Fibroblast of pulmonary artery (primary cell): ENCODE measurements at regions not wholly inside any gene's neighbourhood (a gene's known extent, or its start where the extent isn't known, plus 50 kb on each side); places are given as distances from the start of the nearest gene placed in this dataset.

Experiments
- DNase-seq: peaks from one replicate; pipeline ENCODE4 v3.0.0-alpha.2; 2010; ENCODE audit warnings: low read depth
- H3K4me3 ChIP-seq: replicated peaks from 2 replicates; pipeline ENCODE4 v1.5.1; 2011; ENCODE audit warnings: low read depth, mild to moderate bottlenecking, control low read depth, low read length, moderate library complexity
- TF ChIP-seq, protein P1 (sequence below): IDR thresholded peaks from 2 replicates; pipeline ENCODE4 v1.5.1; 2011; ENCODE audit warnings: mild to moderate bottlenecking, control low read depth, low read length, inconsistent platforms; ENCODE audit errors: missing control alignments

DNA sequence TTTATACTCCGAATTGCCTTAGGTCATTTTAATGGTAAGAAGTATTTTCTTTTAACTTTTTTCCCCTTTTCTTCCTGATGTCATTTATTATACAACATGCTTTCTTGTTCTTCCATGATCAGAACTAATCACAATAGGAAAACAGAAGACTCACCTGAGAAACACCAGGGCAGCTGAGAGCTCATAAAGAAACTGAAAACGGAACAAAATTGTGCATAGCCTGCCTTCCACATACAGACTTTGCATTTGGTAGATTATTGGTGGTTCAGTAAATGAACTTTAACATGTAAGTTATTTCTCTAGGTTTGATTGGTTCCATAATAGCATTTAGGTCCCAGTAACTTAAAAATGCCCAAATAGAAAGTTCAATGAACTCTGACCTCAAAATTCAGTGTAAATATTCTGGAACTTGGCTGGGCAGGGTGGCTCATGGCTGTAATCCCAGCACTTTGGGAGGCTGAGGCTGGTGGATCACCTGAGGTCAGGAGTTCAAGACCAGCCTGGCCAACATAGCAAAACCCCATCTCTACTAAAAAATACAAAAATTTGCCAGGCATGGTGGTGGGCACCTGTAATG lies 161.1 kb upstream of the DTNBP1 start:
- TF ChIP-seq, protein P1, sequence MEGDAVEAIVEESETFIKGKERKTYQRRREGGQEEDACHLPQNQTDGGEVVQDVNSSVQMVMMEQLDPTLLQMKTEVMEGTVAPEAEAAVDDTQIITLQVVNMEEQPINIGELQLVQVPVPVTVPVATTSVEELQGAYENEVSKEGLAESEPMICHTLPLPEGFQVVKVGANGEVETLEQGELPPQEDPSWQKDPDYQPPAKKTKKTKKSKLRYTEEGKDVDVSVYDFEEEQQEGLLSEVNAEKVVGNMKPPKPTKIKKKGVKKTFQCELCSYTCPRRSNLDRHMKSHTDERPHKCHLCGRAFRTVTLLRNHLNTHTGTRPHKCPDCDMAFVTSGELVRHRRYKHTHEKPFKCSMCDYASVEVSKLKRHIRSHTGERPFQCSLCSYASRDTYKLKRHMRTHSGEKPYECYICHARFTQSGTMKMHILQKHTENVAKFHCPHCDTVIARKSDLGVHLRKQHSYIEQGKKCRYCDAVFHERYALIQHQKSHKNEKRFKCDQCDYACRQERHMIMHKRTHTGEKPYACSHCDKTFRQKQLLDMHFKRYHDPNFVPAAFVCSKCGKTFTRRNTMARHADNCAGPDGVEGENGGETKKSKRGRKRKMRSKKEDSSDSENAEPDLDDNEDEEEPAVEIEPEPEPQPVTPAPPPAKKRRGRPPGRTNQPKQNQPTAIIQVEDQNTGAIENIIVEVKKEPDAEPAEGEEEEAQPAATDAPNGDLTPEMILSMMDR: no peak
- DNase-seq: no peak
- H3K4me3 ChIP-seq: no peak overlapping the region

DNA sequence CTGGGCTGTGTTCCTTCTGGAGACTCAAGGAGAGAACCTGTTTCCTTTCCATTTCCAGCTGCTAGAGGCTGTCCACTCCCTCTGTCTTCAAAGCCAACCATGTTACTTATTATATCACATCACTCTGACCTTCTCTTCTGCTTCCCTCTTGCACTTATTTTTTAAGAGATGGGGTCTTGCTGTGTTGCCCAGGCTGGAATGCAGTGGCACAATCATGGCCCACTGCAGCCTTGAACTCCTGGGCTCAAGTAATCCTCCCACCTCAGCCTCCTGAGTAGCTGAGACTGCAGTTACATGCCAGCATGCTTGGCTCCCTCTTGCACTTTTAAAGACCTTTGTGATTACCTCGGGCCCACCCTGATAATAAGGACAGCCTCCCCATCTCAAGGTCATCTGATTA lies 160.0 kb upstream of the DTNBP1 start:
- DNase-seq: no peak
- H3K4me3 ChIP-seq: no peak overlapping the region
- TF ChIP-seq, protein P1: no peak

DNA sequence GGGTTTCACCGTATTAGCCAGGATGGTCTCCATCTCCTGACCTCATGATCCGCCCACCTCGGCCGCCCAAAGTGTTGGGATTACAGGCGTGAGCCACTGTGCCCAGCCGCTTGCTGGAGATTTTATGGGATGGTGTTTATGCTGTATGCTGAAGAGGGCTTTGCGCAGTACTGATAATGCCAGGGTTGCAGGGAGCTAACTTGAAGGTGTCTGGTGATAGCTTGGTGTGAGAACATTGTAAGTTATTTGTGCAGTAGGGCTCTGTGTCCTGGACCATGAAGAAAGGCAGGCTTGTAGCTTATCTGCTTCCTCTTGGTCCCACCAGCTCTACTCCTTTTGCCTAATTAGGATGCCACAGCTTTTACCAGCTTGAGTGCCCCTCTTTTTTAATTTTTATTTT lies 157.0 kb upstream of the DTNBP1 start:
- no peak overlapping the region for H3K4me3 ChIP-seq
- TF ChIP-seq, protein P1: no peak
- DNase-seq: no peak

DNA sequence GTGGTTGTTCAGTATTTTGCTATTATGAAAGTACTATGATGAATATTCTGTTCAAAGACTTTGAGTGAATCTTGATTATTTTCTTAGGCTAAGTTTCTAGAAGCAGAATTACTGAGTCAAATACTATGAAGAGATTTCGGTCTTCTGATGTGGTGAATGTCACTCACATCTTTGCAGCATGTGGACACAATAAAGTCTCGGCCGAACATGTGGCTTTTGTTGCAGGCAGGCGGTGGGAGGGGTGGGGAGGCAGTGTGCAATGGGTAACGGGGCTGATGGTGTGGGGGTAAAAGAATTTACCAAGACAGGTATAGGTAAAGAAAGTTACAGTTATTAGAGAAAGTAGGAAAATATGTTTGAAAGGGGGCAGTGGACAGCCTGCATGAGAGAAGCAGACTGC lies 156.4 kb upstream of the DTNBP1 start:
- no peak overlapping the region for H3K4me3 ChIP-seq
- no peak for DNase-seq
- TF ChIP-seq, protein P1: no peak

DNA sequence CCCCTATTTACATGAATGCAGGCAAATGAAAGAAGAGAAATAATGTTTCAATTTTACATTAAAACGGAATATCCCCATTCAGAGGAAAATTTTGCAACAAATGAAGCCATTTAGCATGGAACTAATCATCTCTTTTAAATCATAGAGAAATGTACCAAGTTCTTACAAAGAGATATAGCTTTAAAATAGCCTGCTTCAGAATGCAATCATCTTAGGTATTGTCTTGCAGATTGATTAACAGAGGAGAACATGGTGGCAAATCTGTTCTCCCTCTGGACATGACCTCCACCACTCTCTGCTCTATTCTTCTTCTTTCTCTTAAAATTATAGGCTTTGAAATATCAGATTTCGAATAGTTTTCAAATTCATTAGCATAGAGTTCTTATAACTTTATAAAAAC lies 155.7 kb upstream of the DTNBP1 start:
- TF ChIP-seq, protein P1: no peak
- H3K4me3 ChIP-seq: no peak overlapping the region
- no peak for DNase-seq

DNA sequence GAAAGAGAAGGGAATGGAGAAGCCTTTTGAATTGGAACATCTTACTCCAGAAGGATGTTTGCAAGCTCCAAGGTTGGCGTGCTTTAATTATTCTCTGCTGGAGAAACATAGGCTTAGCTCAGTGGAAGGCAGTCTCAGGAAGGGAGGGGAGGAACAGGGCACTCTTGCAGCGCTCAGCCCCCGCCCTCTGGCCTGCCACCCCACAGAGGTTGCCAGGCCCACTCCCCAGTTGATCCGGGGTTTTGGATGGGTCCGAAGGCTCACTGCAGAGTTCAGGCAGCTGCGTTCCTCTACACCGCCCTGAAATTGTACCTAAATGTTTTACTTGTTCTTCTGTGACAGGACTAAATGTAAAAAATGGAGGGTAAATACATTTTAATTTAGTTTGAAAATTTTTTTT lies 155.2 kb upstream of the DTNBP1 start:
- no peak overlapping the region for H3K4me3 ChIP-seq
- TF ChIP-seq, protein P1: no peak
- DNase-seq: no peak

DNA sequence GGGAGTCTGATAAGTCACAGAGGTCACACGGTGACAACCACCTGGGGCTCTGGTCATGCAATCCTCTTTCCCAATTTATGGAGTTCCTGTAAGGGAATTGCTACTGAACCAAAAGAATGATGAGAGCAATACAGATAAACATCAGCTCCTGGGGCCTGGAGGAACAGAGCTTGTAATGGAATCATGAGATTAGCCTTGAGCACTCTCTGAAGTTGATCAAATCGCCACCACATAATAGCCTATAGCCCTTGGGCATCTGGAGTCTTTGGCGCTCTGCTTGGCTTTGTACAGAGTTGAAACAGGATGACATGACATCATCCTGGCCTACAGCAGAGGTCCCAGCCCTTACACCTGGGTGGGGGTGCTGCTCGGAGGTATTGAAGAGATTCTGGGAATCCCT lies 154.3 kb upstream of the DTNBP1 start:
- no peak for DNase-seq
- no peak overlapping the region for H3K4me3 ChIP-seq
- TF ChIP-seq, protein P1: no peak
